ENCODE measurements at regions not wholly inside any gene's neighbourhood (a gene's known extent, or its start where the extent isn't known, plus 50 kb on each side); places are given as distances from the start of the nearest gene placed in this dataset.

GRCh38 chr4:53764761-53765490, 173.6 kb upstream of the LNX1 start:
- no peak for DNase-seq

DNA sequence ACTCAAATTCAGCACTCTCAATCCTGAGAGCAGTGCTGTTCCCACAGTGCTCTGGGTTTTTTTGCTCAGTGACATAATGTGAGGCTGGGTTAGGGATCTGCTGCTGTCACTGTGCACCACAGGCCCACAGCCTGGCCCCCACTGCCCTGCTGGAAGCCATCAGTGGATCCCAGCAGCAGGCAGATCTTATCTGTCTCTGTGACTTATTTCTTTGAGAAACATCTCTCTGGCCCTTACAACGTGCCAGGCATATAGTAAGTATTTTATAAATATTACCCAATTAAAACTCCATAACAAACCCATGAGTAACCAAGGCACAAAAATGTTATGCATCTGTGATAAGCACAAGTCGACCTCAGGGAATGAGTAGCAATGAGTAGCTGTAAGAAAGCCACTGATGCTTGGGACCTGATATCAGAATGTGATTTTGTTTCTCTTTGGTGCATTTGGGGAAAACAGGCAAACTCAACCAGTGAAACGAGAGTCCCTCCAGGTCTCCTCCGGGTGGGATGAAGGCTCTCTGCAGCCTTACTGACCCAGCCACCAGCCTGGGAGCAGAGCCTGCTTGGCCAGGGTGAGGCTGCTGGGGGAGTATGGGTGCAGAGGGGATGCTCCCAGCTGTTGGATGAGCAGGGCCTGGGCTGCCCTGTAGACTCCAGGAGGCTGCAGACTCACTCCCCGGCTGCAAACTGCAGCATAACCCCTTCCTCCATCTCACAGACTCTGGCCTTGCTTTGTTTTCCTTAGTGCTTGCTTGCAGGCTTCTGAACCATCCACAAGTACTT, 172.7 kb upstream of the LNX1 start:
- no peak for DNase-seq

DNA sequence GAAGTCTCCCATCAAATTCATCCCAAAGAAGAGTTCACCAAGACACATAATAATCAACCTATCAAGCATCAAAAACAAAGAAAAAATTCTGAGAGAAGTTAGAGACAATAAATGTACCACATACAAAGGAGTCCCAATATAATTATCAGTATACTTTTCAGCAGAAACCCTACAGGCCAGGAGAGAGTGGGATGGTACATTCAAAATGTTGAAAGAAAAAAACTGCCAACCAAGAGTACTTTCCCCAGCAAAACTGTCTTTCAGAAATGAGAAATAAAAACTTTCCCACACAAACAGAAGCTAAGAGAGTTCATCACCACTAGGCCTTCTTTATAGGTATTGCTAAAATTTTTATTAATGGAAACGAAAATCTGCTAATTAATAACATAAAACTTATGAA, 164.4 kb upstream of the LNX1 start:
- DNase-seq: no peak

GRCh38 chr4:53752124-53752523, 160.8 kb upstream of the LNX1 start:
- DNase-seq: no peak

DNA sequence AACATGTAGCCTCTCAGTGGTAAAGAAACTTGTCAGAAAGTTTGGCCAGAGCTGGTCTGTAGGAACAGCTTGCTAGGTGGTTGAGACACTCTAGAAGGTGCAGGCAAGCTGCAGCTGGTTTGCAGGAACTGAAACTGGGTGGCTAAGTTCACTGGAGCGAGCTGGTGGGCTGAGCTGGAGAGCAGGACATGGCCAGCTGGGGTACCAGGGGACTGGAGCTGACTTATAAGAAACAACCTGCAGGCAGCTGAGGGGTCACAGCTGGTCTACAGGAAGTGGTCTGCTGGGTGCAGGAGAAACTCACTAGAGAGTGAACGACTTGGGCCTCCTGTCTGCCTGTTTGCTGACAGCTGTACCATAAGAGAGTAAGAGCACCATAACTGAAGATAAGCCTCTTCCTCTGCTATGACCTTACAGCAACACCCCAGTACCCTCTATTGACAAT, 157.1 kb upstream of the LNX1 start:
- DNase-seq: no peak

DNA sequence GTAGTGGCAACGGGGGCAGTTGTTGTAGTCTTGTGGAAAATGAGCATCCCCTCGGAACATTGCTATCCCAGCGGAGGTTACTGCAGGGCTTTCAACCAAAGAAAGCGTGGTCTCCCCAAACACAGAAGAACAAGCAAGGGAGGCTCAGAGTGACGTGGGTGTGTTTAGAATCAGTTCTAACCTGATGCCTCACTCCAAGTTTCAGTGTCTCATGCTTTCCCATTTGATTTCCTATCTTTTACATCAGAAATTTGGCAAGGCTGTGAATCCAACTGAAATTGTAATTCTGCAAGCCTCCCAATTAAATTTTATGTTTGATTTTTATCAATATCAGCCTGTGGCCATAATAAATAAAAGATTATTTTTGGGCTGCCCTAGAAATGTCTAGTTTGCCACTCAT, 156.1 kb upstream of the LNX1 start:
- no peak for DNase-seq

DNA sequence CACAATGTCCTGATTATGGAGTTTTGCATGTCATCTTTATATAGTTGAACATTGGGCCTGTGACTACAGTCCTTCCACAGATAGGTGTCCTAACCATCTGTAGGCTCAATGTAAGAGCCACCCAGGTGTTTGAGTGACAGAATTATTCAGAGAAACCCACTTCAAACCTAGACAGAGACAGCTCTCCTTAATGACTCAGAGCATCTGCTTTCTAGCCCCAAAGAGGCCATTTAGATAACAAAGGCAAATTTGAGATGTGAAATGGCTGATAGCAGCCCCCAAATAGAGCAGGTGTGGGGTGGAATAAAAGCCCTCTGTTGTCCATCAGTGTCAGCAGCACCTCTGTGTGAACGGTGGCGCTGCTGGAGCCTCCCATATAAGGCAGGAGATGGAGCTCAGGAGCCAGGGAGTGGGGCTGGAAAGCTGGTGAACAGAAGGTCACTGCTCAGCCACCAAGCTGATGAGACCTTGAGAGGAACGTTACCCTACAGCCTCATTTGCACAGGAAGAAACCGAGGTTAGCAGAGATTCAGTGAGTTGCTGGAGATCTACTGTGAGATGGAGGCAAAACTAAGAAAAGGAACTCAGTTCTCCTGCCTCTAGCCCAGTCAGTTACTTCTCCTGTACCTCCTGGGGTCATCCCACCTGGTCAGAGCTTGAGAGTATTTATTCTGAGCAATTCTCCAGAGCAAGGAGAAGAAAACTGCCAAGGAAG, 153.3 kb upstream of the LNX1 start:
- no peak for DNase-seq

DNA sequence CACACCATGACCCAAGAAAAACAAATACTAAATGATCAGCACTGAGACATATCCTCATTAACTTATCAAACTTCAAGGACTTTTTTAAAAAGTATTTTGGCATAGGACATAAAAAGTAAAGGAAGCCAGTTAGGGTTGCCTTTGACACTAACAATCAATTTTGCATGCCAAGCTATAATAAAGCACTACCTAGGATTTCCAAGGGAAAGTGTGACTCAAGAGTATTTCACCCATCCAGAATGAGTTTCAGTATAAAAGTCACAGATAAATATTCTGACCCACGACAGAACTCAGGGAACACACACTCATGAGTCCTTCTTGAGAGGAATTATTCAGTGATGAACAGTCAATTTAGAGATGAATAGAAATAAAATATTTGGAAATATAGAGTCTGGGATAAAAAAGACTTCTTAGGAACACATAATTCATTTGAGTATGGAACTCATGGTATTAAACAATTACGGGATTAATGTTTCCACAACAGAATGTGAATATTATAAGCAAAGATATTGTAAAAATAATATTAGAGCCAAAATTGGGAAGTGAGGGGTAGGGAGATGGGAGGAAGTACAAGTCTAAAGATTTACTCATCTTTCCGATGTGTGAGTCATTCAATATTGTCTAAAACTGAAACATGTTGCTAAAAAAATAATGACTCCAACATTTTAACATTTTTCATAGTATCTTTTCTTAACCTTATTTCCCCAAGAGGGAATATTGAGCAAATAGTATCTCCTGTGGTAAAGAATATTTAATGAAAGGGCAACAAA, 143.5 kb upstream of the LNX1 start:
- no peak for DNase-seq

DNA sequence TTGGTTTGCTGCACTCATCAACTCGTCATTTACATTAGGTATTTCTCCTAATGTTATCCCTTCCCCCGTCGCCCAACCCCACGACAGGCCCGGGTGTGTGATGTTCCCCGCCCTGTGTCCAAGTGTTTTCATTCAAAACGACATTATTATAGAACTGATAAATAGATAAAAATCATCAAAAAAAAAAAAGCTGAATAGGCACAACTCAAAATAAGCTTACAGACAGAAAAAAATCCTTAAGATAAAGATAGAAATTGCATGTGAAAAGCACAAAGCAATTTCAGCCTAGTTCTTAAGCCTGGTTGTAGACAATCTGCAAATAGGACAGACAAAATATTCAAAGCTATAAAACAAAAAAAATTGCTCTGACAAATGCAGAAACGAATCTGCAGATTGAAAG, 142.9 kb upstream of the LNX1 start:
- DNase-seq: no peak

- DNase-seq: no peak
These were observed 141.4 kb upstream of the LNX1 start for GRCh38 chr4:53732661-53733060.

DNA sequence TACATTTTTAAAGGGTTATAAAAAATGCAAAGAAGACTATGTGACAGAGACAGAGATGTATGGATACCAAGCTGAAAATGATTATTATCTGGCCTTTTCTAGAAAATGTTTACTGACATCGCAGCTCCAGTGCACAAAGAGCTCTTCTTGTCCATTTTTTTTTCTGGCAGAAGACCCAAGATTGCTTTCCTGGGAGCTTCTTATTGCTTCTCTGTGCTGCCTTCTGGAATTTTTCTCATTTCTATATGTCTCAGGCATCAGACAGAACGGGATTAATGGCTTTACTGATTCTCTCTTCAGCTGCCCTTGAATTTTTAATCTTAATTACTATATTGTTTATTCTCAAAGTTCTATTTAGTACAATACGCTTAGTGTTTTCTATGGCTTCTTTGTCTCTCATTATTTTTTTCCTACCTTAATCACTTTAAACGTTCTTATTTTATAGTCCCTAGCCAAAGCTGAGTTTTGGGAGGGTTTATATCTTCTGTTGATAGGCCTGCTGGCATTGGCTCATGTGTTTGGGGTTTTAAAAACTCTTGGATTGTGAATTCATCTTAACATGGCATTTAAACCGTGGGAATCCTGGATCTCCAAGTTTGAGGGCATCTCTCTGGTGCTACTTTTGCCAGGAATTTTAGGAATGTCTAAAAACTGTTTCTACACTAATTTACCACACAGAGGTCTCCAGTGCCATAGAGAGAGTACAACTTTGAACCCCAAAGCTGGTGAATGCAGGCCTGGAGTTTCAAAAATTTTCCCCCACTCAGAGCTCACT, 138.9 kb upstream of the LNX1 start:
- no peak for DNase-seq

- DNase-seq: no peak
These were observed 130.8 kb upstream of the LNX1 start for GRCh38 chr4:53722110-53722509.

DNA sequence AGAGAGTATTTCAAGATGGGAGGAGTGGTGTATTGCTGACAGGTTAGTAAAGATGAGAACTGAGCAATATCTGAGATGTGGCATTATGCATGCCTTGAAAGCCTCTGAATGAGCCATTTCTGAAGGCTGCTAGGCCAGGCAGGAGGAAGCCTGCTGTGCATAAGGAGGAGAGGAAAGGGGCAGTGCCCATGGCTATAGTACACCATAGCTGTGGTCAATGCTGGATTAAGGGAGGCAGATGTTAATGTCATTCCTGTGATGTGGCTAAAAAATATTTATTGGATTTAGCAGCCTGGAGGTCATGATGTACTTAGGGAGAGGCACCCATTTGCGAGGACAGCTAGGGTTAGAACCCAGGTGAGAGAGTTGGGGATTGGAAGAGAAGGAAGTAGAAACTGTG, 130.0 kb upstream of the LNX1 start:
- DNase-seq: no peak

DNA sequence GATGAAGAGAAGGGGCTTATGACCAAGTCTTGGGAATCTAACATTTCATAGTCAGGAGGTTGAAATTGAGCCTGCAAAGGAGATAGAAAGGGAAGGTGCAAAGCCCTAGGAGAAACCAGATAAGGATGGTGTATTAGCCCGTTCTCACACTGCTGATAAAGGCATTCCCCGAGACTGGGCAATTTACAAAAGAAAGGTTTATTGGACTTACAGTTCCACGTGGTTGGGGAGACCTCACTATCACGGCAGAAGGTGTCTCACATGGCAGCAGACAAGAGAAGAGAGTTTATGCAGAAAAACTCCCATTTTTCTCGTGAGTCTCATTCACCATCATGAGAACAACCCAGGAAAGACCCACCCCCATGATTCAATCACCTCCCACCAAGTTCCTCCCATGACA, 129.5 kb upstream of the LNX1 start:
- DNase-seq: no peak

DNA sequence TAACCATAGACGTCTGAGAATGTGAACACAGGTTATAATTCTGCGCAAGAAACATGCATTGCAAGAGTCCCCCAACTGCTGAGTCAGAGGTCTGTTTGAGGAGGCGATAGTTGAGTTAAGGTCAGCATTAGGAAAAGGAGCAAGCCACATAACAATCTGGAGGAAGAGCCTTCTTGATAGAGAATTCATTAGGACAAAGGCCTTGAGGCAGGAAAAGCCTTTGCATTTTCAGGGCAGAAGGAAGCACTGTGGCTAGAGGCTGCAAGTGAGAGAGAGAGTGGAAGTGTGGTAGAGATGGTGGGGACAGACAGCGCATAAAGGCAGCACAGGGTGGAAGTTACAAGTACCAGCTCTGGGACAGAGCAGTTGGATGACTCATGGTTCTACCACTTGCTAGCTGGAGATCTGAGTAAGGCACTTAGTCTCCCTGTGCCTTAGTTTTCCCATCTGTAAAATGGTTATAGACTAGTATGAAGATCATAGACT, 125.8 kb upstream of the LNX1 start:
- DNase-seq: no peak

- DNase-seq: no peak
These were observed 125.3 kb upstream of the LNX1 start for GRCh38 chr4:53716471-53717063.

DNA sequence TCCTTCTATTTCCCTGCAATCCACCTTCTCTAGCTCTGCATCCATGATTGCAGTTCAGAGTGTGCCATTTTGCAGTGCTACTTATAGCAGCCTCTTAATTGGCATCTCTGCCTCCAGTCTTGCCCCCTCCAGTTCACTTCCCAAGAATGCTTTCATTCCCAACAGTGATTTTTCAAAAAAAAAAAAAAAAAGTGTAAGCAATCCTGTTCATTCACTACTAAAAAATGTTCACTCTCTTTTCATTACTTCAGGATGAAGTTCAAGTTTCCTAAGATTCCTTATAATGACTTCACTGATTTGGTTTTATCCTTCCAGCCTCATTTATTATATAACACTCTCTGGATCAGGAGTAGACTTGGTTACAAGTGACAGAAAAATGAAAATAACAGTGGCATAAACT, 124.7 kb upstream of the LNX1 start:
- no peak for DNase-seq

DNA sequence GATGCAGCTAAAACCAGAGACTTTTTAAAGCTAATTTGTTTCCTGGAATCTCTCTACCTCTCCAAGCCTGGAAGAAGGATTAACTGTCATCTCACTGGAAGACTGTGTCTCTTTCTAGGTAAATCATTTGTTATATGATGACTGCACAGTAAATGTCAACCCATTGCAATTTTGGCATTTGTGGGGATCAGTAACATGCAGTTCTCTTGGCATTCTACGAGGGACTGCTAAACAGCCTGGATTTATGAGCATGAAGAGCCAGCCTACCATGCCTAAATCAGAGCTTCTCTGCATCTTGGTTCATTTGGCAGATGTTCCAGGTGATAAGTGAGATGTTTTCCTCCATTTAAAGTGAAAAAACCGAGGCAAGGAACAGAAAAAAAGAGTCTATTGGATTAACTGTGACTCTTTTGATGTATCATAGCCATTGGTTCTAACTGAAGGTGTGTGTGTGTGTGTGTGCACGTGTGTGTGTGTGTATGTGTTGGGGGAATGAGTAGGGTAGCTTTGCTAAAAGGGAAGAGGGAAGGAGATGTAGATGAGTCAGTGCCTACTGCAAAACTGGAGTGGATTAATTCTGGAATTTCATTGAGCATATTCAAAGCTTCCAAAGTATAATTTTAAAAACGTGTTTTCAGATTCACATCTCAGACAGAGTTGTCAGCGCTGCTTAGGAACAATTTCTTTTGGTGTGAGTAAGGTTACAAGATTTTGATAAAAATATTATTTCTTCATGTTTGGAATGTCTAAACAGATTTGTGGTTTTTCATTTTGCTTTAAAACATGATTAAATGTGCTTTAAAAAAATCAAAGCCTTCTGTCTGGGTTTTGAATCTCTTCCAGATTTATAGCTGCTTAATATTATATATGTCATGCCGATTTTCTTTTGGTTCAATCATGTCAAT, 123.2 kb upstream of the LNX1 start:
- no peak for DNase-seq

DNA sequence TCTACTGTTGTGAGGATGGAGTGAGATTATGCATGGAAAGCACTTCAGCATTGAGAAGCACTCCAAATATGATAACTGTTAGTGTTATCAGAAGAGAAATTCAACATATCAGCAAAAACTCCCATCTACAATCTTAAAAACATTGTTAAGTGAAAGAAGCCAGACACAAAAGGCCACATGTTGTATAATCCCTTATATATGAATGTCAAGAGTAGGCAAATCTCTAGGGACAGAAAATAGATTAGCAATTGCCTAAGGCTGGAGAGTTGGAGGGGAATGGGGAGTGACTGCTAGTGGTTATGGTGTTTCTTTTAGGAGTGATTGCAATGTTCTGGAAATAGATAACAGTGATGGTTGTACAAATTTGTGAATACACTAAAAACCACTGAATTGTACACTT, 122.5 kb upstream of the LNX1 start:
- no peak for DNase-seq

DNA sequence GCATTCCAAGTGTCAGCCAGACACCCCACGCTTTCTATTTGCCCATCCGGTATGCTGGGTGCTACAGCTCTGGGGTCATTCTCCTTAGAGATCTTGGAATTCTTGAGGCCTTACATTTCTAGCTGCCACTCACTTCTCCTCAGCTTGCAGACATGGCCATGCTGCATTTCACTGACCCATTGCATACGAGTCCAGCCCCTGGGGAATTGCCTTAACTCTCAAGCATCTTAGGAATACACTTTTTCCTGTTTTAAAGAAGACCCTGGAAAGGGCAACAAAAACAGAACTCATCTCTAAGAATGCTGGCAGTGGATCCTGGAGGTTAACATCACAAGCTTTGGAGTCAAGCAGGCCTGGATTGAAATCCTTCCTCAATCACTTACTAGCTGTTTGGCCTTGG, 122.0 kb upstream of the LNX1 start:
- no peak for DNase-seq

Measured in activated CD4-positive, alpha-beta T cell treated with anti-CD3 and anti-CD28 coated beads, Interleukin-2, amount 50 U/mL, for 48 hours (primary cell).